ENCODE measurements at regions not wholly inside any gene's neighbourhood (a gene's known extent, or its start where the extent isn't known, plus 50 kb on each side); places are given as distances from the start of the nearest gene placed in this dataset.
A peak's percentile ranks its signal among the peaks of the same experiment; 100 is the strongest.

DNA sequence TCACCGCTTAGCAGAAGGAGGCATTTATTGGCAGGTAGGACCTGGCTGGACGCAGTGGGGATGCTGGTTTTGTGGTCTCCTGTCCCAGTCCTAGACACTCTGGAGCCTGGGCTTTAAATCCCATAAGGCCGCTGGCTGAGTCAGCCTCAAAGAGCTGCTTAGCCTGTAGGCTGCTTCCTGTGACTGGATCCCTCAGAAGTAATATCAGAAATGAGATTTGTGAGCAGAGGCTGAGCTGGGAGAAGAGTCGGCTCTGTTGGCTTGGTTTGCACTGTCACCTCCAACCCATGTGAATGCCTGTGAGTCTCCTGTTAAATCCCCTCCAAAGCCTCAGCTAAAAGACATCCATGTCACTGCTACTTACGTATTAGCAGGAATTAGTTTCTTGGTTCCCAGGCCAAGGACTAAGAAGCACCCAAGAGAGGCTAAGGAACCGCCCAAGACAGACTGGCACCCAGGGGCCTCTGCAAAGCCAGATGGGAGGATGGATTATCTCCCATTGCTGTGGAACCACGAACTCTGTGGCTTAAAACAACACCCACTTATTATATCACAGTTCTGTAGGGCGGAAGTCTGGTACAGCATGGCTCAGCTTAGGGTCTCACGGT, 289.4 kb downstream of the CDC5L start:
- DNase-seq, result no peak

DNA sequence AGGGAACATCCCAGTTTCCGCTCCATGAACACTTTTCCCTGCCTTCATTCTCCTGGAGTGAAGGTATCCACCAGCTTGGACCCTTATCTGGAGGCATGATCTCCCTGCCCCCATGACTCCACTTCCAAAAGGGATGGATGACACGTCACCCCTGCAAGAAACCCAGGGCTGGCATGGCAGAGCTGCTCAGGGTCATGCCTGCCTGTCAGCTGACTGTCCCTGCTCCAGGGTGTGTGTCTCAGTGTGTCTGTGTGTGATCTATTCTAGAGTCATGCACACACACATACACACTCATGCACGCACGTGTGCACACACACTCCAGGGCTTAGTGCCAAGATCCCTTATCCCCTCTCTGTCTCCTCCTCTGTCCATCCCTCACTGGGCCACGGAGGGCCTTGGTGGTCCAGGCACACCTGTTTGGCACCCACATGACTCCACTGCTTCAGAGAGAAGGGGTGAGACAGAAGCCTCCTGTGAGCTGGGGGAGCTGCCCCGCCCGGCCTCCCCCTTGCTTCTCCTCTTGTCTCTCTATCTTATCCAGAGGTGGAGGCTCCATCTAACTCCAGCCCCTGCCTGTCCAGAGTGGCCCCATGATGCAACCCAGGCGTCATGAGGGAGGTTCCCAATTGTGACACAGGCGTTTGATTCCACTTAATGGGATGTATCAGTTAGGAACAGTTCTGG, 290.9 kb downstream of the CDC5L start:
- DNase-seq, result no peak

DNA sequence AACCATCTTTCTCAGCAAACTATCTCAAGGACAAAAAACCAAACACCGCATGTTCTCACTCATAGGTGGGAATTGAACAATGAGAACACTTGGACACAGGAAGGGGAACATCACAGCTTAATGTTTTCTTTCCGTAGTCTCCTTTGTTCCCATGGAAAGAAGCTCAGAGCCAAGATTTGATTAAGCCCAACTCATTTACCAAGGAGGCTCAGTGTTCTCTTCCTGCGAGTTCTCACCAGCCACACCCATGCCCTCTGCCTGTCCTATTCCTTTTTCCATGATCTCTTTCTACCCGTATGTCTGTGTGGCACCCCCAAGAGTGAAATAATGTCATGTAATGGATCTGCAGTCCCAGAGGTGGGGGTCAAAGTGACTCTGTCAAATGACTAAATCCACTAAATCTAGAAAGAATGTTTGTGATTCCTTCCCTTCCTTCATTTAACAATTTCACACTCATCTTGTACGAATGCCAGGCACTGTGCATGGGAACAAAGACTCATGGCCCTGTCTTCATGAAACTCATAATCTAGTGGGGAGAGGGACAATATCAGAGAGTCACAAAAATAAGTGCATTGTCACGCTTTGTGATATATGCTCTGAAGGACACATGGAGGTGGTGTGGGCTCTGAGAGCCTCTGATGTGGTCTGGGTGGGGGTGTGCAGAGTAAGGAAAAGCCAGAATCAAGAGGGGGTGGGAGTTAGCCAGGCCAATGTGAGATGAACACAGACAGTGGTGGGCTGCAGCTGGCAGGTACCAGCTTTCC, 292.1 kb downstream of the CDC5L start:
- no peak for DNase-seq

DNA sequence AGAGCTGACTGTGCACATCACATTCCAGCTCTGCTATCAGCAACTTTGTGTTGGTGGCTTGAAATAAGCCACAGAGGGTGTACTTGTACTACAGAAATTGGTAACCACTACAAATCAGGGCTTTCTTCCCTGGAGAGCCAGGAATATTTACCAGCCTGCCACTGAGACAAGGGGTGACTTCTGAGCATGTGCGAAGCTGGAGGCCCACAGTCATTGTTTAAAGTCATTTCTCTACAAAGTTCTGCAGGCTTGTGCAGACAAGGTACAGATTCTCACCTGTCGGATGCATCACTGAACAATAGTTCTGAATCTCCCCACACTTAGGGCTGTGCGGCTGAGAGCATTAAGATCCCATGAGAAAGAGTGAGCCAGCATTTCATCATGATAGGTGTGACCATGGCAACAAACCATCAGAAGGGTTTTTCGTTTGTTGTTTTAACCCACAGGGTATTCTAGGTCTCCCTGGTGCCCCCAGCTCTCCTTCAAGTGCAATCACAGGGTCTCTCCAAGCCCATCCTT, 292.8 kb downstream of the CDC5L start:
- DNase-seq, result no peak

DNA sequence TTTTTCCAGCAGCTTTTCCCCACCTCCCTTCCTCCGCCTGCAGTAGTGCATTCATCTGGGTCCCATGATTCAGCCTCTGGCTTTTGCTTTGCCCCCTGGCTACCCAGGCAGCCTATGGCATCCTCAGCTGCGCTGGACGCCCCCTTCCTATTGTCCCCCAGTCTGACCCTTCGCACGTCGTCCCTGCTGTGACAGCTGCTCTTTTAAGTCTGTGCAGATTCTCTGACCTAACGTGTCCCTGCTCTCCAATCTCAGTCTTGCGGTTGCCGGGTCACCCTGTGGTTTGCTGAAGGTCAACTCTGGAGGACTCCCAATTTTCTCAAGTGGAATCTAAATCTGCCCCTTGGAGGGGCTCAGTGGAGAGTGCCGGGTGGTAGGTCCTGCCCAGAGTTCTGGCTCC, 294.3 kb downstream of the CDC5L start:
- no peak for DNase-seq

DNA sequence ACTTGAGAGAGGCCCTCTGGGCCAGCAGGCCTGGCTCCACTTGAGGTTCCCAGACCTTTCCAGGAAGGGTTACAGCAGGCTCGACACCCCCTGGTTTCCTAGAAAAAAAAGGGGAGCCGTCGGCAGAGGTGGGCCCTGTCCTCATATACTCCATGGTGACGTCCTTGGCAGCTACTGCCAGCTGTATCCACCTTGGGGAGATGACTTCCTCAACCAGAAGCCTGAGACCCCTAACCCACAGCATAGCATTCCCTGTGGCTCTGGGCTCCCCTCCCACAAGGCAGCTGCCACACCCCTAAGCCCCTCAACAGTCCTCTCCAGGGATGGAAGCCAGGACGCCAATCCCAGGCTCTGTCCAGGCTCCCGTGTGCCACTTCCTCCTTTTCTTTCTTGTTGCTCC, 294.8 kb downstream of the CDC5L start:
- no peak for DNase-seq

DNA sequence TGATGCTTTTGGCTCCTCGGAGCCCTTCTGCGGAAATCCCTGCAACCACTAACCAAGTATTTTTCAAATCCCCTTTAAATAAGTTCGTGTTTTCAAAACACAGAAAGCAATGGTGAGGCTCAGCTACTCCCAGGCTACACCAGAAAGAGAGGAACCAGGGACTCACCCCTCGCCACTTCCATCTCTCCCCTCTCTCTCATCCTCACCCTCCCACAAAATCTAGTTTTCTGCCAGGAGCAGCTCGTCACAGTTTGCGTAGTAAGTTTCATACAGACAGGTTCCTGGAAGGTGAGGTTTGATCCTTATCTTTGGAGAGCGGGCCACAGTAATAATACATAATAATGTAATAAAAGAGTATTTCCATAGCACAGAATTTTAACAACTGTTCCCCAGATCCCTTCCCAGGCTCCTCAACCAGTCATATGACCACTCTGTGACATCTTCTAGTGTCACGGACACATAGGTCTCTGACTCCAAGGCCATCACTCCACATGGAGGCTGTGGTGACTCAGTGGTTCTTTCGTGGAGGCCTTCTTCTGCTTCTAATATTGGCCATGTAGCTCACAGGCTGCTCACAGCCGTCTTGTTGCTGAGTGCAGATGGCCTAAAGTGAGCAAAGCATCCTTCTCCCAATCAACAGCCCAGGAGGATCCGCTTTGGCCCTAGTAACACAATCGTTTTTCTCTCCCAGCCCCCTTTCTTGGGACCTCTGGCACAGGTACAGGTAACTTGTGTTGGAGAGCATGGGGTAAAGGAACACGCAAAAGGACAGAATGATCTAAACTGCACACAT, 295.7 kb downstream of the CDC5L start:
- DNase-seq, result no peak

DNA sequence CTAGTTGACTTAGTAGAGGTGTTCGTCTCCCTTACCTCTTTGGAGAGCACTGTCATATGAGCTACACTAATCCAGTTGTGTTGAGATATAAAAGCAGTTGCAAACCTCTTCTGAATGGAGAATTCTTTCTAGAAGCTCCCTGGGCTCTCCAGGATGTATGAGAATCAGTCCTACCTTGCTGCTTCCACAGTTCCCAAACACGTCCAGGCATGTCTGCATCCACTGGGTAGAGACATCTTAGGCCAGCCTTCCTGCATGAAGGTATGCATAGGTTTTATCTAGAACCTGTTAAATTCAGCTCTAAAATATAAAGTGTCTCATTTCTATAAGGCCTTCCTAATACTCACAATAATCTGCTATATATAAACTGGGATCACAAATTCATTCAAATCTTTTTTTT, 297.7 kb downstream of the CDC5L start:
- DNase-seq, result no peak

DNA sequence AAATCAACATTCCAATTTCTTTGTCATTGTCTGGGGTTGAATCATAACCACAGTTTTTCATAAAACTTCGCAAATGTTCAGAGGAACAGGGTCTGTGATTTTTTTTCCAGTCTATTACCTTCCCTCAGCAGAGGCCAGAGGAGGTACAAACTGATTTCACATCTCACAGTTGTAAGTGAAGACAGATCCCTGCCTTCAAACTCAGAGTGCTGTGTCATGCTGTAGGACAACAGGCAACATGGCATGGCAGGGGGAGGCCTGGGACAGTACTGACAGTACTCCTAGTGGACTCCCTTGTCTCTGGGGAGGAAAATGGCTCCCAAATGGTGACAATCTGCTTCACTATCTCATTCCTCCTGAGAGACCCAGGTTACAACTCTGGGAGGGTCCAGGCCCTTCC, 308.6 kb downstream of the CDC5L start:
- peak in 1 of 3 donors; percentile 81 for DNase-seq

DNA sequence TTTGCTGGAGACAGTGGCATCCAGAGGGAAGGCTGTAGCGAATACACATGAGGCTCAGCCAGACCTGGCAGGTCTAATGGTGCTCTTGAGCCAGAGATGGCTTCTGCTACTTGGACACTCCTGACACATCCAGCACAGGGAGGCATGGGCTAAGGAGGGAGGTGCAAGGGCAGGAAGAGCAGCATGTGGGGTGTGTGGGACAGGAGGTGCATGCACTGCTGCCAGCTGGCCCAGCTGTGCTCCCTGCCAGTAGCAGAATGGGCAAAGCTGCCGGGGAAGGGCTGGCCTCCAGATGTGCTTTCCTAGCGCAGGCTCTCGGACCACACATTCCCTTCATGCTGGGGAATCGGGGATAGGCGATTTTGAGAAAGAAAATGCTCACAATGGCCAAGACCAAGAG, 309.2 kb downstream of the CDC5L start:
- DNase-seq, result peak in 1 of 3 donors; percentile 50

DNA sequence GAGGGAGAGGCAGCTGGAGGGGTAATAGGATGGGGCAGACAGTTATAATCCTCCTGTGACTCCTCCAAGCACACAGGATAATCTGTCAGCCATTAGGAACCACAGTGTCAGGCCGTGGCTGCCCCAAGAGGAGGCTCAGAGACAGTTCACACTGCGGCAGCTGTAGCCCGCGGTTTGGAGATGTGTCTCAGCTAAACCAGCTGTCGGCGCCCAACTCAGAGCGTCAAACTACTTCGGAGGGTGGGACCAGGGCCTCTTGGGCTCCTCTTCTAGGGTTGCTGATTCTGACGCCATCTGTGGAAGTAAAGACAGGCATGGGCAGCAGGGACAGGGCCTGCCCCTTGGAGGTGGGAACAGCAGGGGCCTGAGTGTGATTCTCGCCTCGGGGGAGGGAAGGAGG, 309.8 kb downstream of the CDC5L start:
- peak; percentile 30 to 84 (median 73) for DNase-seq

DNA sequence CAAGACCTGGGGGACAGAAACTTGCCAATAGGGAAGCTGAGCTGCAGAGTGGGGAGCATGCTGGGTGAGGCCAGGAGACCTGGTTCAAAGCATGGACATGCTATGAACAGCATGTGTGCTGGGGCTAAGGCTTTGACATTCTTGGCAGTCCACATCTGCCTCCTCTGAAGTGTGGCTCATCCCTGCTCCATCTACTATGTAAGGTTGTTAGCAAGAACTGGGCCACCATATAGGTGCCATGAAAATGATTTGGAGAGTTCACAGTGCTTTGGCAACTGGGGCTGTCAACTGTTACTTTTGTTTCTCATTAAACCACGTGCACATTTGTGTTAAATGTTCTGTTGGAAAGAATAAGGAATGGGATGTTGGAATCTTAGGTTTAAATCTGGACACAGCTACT, 311.1 kb downstream of the CDC5L start:
- no peak for DNase-seq

DNA sequence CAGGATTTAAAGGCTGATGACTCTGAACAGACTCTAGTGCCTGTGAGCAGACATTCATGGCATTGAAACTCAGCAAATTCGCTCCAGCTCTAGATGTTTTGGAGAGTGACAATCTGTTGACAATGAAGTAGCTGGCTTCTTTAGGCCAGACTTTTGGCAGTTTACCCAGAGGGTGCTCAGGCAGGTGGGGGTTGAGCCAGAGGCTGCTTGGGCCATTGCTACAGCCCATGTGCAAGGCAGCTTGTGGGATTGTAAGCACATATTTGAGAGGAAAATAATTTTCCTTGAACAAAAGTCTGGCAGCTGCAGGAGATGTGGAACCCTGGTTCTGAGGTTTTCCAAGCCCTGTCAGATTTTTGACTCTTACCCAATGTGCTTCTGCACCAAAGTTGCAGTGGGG, 311.6 kb downstream of the CDC5L start:
- no peak for DNase-seq

DNA sequence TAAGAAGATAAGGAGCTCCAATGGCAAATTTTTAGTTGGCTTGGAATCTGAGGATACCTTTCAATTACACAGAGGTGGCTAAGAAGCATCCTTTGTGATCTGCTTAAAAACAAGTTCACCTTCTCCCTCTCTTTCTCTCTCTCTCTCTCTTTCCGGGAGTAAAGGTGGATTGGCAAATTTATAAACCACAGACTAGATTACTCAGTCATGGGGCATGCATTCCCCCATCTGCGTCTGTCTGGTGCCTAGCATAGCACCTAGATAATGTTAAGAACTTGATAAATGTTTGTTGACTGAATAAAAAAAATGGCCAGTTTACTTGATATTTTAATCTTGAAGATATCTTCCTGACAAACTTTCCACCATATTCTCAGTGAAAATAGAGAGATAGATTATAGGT, 312.3 kb downstream of the CDC5L start:
- DNase-seq, result no peak

DNA sequence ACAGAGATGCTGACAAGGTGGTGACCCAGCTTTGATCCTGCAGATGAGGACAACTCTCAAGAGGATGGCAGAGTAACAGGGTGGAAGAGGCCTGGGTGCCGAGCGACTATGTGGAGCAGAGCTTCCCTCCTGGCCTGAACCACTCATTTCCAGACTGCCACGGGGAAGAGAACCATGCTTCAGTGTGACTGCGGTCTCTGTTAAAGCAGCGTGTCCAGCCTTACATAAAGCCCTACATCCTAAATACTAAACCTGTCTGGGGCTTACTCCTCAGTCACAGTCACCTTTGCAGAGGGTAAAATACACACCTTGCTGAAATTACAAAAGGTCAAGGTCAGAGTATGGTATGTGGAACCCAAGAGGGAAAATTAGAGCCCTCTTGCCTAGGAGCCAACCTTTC, 312.9 kb downstream of the CDC5L start:
- no peak for DNase-seq

DNA sequence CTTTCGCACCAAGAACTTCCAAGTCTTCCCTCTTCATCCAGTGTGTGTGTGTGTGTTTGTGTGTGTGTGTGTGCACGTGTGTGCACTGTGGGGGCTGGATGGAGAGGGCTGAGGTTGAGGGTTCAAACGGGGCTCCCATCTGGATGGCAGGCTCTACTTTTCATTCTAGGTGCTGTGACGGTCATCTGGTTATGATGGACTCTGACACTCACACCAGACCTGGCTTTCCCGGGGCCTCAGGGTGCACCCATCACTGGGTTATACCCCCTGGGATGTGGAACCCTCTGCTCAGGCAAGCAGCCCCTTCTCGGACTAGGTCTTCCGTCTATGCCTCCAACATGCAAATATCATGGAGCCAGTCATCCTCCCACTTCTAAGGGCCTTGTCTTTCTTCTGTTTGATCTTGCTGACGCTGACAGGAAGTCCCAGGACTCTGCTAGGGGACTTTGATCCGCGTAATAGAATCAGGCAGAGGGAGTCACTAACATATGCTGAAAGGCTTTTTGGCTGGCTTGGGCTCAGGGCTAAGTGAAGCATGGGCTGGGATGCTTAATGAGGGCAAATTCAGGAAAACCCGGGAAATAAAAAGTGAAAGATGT, 313.6 kb downstream of the CDC5L start:
- no peak for DNase-seq

DNA sequence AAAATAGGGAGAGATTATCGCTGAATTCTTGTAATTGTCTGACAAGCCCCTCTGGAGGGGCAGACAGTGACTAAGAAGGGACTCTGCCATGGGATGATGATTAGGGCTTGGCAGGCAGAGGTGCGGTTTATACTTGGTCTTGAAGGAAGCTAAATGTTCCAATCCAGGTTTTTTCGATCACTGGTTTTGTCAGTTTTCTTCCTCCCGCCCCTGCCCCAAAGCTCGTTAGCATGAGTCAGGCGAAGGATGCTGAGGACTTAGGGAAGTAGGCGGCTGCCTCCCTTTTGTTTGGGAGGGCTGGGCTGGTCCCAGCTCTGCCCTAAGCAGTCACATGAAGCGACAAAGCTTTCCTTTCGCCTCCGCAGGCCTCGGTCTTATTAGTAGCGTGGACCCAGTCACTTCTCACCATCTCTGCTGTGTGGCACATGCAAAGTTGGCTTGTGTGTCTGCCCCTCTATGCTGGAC, 314.2 kb downstream of the CDC5L start:
- DNase-seq, result peak in 1 of 3 donors; percentile 84

DNA sequence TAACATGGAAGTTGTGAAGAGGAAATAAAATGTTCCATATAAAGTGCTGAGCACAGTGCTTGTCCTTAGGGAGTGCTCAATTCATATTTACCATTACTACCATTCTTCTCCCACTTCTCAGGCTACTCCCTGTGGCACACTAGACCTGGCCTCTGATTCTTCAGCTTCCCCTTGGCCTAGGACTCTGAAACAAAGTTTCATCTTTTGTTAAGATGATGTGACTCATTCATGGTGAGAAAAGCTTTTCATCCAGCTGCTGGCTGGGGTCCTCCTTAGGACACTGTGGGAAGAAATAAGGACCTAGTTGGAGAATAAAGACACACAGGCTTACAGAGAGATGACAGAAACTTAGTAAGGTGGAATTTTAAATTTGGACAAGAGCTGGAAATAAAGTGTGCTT, 314.8 kb downstream of the CDC5L start:
- peak in 1 of 3 donors; percentile 9 for DNase-seq

DNA sequence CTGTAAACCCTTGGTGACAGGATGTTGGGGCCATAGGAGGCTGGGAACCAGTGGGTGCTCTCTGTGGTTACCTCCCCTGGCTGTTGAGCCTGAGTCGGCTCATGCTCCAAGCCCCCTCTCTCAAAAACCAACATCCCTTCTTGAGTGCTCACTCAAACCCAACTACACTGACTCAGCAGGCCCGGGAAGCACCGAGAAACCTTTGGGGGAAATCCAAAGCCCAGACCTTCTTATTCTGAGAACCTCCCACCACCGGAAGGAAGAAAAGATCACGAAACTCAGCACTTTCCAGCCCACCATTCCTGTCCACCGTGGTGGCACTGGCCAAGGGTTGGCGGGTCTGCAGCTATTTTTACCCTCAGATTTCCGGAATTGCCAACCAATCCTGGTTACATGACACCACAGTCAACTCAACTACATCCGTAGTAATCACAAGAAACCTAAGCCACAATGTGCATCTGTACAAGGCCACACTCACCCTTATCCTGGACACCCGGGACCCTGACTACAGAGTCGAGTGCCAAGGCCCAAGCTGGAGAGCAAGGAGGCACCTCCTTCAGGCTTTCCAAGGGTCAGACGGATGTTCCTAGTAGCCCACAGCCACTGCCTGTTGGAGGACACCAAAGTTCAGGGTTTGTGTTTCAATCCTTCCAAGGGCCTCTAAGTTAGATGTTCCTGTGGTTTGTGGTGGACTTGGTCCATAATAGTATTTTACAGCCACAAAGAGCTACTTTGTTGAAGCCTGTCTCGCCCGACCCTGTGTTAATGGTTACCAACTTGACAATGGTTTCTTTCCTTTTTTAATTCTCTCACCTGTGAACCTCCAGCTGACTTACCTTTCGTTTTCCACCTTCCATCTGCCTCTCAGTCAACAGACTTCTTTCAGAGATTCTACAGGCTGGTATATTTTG, 317.0 kb downstream of the CDC5L start:
- no peak for DNase-seq

DNA sequence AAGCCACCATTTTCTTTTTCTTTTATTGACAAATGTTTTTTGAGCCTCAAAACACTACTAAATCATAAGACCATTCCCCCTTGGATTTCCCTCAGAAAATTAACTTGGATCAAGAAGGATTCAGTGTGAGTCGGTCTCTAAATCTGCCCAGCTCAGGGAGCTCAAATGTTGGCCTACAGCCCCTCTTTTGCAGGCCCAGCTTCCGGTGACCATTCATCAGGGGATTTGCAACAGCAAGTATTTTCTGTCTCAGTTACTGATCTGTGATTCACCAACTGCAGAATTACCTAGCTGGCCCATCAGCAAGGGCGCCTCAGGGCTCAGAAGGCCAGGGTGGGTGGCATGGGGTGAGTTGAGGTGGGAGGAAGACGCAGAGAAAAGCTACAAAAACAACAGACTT, 318.1 kb downstream of the CDC5L start:
- DNase-seq, result no peak

DNA sequence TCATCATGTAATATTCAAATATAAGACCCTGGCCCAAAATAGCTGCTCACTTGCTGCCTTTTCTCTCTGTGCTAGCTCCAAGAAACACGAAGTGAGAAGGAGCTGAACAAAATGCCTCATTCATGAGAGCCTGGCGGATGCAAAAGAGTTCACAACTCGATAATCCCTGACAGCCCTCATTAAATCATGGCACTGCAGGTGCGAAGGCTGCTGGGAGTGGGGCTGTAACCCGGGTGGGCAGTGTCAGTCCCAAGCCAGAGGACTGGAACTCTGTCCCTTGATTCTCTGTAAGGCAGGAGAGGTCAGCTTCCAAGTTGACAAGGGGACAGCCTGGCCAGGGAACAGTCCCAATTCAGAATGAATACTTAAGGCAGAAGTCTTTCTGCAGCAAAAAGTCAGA, 318.5 kb downstream of the CDC5L start:
- no peak for DNase-seq

Data from muscle of back (tissue), 3 donors.